Right cardiac atrium (tissue), 5 donors: ENCODE measurements at regions not wholly inside any gene's neighbourhood (a gene's known extent, or its start where the extent isn't known, plus 50 kb on each side); places are given as distances from the start of the nearest gene placed in this dataset.

Experiments
- ATAC-seq, 2 donors: fragments of 200-7000 bp; cut with Tn5 transposase; one replicate each; pipeline versions ENCODE4 v1.8.0 to v1.9.1; 2020; ENCODE audit warnings: moderate library complexity in 2 of 2, mild to moderate bottlenecking in 1 of 2
- DNase-seq, 3 donors: peaks; one replicate each; pipeline ENCODE4 v3.0.0-alpha.2; 2020
- H3K27ac ChIP-seq: one replicate; pipeline ENCODE4 v1.5.1; 2013; ENCODE audit warnings: mild to moderate bottlenecking, low read length, control low read depth, moderate library complexity
- H3K27me3 ChIP-seq: one replicate; pipeline ENCODE4 v1.6.1; 2013; ENCODE audit not compliant: control insufficient read depth, insufficient read depth
- H3K4me1 ChIP-seq: one replicate; pipeline ENCODE4 v1.6.1; 2013; ENCODE audit warnings: low read length; ENCODE audit not compliant: control insufficient read depth, insufficient read depth
- H3K4me3 ChIP-seq: one replicate; pipeline ENCODE4 v1.5.1; 2013; ENCODE audit warnings: low read length, control low read depth
- H3K9me3 ChIP-seq: one replicate; pipeline ENCODE4 v1.6.1; 2013; ENCODE audit warnings: low read length; ENCODE audit not compliant: control insufficient read depth
- WGBS: extraction: QIAGEN DNeasy Blood & Tissue Kit; methylation state at CpG from one replicate; pipeline ENCODE4 v1.1.7; 2013; 5-methylcytosine and 5-hydroxymethylcytosine counted together
- intact Hi-C, 4 donors: fragments of 100-400 bp; cut with DNase I; formaldehyde crosslinking; loops; one replicate each; pipeline versions ENCODE4 v1.11.0 to v1.14.0; 2022 to 2023
- donor health status: healthy with polysubstance abuse.
- donor health status: DM: no; HTN: yes; CAD: no.
- donor health status: DM: no; HTN: no; CAD: no.
- donor health status: DM: no; HTN: yes; CAD: no; lungs with severe emphysema.
- donor health status: DM: yes; HTN: yes; CAD: no.

DNA sequence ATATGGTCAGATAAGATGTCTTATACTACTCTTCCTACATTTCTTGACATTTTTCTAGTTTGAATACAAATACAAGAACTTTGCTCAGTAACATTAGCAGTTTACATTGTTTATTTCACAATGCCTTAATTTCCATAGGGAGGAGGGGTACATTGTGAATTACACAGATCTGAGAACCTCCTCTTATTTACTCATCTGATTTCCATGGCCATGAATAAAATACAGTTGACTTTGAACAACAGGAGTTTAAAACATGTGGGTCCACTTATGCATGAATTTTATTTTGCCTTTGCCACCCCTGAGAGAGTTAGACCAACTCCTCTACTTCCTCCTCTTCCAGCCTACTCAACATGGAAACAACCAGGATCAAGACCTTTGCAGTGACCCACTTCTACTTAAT, 67.7 kb downstream of the MGST1 start:
- DNase-seq, result no peak
- Histone ChIP-seq H3K27me3 (no peaks in the 10 kb centered on the region), H3K27ac (no peak overlapping the region), H3K4me3 (no peak overlapping the region), H3K4me1 (no peaks in the 10 kb centered on the region), H3K9me3 (no peaks in the 10 kb centered on the region)
- intact Hi-C loops, result no loop called here
- ATAC-seq, result no peak

DNA sequence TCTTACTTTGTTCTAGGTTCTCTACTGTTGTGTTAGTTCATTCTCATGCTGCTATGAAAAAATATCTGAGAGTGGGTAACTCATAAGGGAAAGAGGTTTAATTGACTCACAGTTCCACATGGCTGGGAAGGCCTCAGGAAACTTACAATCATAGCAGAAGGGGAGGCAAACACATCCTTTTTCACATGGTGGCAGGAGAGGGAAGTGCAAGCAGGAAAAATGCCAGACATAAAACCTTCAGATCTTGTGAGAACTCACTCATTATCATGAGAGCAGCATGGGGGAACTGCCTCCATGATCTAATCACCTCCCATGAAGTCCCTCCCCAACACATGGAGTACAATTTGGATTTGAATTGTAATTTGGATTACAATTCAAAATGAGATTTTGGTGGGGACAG, 69.6 kb downstream of the MGST1 start:
- Histone ChIP-seq H3K27ac (no peak overlapping the region), H3K9me3 (no peaks in the 10 kb centered on the region), H3K4me1 (no peaks in the 10 kb centered on the region), H3K27me3 (no peaks in the 10 kb centered on the region), H3K4me3 (no peak overlapping the region)
- intact Hi-C loops, result no loop called here
- ATAC-seq (no peak), DNase-seq (no peak)

DNA sequence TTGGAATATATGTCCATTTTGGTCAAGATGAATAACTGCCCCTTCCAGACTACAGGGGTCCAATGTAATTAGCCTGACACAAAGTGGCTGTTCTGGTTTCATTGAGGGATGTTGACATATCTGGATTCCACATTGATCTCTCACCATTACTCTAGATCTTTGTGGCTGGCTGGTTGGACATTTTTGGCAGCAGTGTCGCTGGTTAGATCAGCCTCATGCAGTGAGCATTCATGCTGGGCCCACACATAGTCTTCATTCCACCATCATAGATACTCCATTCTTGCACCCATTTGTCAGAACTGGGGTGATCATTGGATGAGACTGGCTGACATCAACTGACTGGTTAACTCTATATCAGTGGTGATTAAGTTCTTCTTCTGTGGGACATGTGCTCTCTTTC, 74.4 kb downstream of the MGST1 start:
- ATAC-seq, result no peak
- DNase-seq, result no peak

DNA sequence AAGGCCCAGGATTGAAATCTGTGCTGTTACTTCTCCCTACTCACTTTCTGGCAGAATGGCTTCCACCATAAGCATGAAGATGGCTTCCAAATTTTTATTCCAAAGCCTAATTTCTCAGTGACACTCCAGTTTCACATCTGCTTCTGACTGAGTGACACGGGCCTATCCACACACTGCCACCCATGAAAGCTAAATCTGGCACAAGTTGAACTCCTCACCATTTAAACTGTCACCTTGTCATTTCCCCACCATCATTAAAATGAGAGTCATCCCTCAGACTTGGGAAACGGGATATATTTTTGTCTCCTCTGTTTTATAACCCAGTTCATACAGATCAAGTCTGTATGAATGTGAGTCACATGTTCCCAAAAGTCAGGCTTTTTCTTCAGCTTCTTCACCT, 77.1 kb downstream of the MGST1 start:
- WGBS, result 65% methylated on average over 2 of the region's 2 CpGs
- no peak for DNase-seq
- Histone ChIP-seq H3K4me1 (no peaks in the 10 kb centered on the region), H3K27ac (no peak overlapping the region), H3K4me3 (no peak overlapping the region), H3K9me3 (no peaks in the 10 kb centered on the region), H3K27me3 (no peaks in the 10 kb centered on the region)
- no peak for ATAC-seq
- intact Hi-C loops, result no loop called here

More for the DNA sequence above, 74.4 kb downstream of the MGST1 start:
- H3K27me3 ChIP-seq, result no peaks in the 10 kb centered on the region
- intact Hi-C loops, result no loop called here
- H3K4me3 ChIP-seq, result no peak overlapping the region
- no peaks in the 10 kb centered on the region for H3K4me1 ChIP-seq
- no peaks in the 10 kb centered on the region for H3K9me3 ChIP-seq
- 75% methylated on average over 1 of the region's 1 CpG for WGBS
- H3K27ac ChIP-seq, result no peak overlapping the region

DNA sequence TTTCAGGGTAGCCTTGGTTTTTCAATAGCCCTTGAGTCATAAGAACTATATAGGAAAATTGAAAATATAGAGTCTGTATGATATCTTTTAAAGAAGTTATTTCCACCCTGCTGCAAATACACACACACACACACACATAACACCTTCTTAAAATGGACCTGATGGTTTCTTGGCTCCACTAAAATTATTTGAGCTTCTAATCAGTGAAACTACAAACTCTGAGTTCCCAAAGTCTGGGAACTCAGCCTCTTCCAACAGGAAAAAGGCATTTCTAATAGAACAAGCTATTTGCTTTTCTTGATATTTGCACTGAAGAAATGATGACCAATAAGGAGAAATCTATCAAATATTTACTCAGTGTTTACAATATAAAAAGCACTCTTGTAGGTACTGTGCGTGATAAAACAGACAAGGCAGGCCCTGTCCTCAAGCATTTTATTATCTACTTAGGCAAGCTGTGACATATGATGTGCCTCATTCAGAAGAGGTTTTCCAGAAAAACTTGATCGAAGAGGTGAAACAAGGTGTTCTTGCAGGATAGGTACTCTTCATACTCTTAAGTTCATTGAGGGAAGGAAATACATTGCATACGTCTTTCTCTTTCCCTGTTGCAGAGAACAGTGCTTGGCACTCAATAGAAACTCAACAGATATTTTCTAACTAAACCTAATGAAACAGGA, 88.6 kb downstream of the MGST1 start:
- Histone ChIP-seq H3K27me3 (no peaks in the 10 kb centered on the region), H3K4me1 (no peaks in the 10 kb centered on the region), H3K27ac (no peak overlapping the region), H3K4me3 (no peak overlapping the region), H3K9me3 (no peaks in the 10 kb centered on the region)
- intact Hi-C loops, result no loop called here
- no peak for ATAC-seq
- 74% methylated on average over 3 of the region's 3 CpGs for WGBS
- no peak for DNase-seq

DNA sequence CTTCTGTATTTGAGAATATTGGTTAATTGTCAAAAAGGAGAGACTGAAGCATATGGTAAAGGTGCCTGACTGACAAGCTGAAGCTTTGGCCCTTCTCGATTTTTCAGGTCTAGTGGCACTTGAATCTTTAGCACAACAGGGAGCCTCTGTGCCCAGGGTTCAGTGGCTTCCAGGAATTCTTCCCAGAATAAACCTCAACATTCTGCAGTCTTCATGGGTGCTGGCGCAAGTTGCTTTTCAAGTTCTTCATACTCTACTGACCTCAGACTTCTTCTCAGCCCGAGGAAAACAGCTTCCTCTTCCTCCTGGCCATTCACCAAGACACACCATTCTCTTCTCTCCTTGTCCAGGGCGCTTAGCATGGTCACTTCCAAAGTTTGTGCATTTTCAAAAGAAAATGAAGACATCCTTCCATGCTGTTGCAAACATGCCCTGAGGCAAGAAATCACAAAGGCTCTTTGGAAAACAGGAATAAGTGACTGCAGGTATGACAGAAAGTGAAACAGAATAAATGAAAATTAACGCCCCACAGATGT, 89.9 kb downstream of the MGST1 start:
- Histone ChIP-seq H3K4me3 (no peak overlapping the region), H3K9me3 (no peaks in the 10 kb centered on the region), H3K27ac (no peak overlapping the region), H3K27me3 (no peaks in the 10 kb centered on the region), H3K4me1 (no peaks in the 10 kb centered on the region)
- intact Hi-C loops, result no loop called here
- 56% methylated on average over 5 of the region's 5 CpGs for WGBS
- ATAC-seq, result no peak
- no peak for DNase-seq

DNA sequence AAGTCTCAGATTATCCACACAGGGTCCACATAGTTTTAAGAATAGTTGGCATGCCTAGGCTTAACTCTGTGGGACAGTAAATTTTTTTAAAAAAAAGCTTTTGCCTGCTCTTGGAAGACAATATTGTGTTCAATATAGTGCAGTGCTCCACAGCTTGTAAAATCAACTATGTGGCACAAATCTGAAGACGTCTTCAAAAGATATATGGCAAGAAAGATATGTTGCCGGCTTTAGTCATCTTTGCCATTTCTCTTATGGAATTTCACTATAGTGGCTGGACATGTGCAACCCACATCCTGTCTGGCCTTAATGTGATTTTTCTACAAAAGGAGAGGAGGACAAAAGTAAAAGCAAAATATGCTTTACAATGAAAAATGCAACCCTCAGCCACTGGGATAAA, 90.5 kb downstream of the MGST1 start:
- intact Hi-C loops, result no loop called here
- Histone ChIP-seq H3K9me3 (no peaks in the 10 kb centered on the region), H3K27me3 (no peaks in the 10 kb centered on the region), H3K27ac (no peak overlapping the region), H3K4me1 (no peaks in the 10 kb centered on the region), H3K4me3 (no peak overlapping the region)
- ATAC-seq (no peak), DNase-seq (no peak)
- 72% methylated on average over 2 of the region's 2 CpGs for WGBS

DNA sequence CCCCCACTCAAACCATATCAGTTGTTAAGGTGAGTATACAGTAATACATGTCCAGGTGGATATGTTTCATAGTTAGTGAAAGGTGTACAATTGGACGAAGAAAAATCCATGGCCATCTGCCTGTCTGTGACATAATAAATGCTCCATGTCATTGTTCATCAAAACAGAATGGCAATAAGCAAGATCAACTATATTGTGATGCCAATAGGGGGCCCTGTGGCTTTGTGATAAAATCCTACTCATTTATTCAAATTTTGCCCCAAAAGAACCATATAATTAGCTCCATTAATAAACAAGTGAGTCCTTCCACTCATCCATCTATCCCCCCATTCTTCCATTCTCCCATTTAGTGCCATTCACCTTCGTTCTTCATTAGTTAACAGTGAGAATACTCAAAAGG, 102.0 kb downstream of the MGST1 start:
- DNase-seq, result no peak
- no peaks in the 10 kb centered on the region for H3K4me1 ChIP-seq
- H3K27me3 ChIP-seq, result no peaks in the 10 kb centered on the region
- 79% methylated on average over 2 of the region's 2 CpGs for WGBS
- no peak overlapping the region for H3K27ac ChIP-seq
- ATAC-seq, result no peak
- intact Hi-C loops, result no loop called here
- H3K4me3 ChIP-seq, result no peak overlapping the region
- H3K9me3 ChIP-seq, result no peaks in the 10 kb centered on the region

DNA sequence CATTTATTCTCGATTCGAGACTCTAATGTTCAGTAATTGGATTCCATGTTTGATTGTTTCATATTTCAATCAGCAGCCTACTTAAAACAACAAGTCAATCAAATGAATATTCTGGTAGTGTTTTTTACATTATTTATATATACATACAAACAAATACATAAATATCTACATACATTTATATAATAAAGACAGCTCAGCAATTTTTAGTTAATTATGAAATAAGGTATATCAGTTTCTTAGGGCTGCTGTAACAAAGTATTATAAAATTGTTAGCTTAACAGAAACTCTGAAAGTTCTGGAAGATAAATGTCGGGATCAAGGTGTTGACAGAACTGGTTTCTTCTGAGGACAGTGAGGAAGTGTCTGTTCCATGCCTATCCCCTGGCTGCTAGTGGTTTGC, 105.9 kb downstream of the MGST1 start:
- no peak overlapping the region for H3K4me3 ChIP-seq
- ATAC-seq (no peak), DNase-seq (no peak)
- H3K27ac ChIP-seq, result no peak overlapping the region
- no peaks in the 10 kb centered on the region for H3K9me3 ChIP-seq
- no peaks in the 10 kb centered on the region for H3K4me1 ChIP-seq
- 46% methylated on average over 3 of the region's 3 CpGs for whole genome bisulfite sequencing
- H3K27me3 ChIP-seq, result no peaks in the 10 kb centered on the region
- intact Hi-C loops, result no loop called here

DNA sequence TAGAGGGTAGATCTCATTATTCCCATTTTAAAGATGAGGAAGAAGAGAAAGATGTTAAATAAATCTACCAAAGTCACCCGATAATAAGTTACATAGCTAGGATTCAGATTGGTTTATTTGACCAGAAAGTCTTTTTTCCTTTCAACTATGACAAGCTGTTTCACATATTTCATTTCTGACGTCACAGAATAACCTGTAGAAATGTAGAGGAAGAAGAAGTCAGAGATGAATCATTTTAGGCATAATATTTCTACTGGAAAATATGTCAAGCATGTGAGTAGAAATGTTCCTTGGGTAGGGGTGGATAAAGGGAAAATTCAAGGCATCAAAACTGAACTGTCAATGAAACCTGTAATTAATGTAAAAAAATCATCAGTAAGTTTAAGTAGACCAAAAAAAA, 107.0 kb downstream of the MGST1 start:
- Histone ChIP-seq H3K9me3 (no peaks in the 10 kb centered on the region), H3K27me3 (no peaks in the 10 kb centered on the region), H3K4me1 (no peaks in the 10 kb centered on the region), H3K4me3 (no peak overlapping the region), H3K27ac (no peak overlapping the region)
- ATAC-seq (no peak), DNase-seq (no peak)
- 63% methylated on average over 2 of the region's 2 CpGs for WGBS
- intact Hi-C loops, result no loop called here

DNA sequence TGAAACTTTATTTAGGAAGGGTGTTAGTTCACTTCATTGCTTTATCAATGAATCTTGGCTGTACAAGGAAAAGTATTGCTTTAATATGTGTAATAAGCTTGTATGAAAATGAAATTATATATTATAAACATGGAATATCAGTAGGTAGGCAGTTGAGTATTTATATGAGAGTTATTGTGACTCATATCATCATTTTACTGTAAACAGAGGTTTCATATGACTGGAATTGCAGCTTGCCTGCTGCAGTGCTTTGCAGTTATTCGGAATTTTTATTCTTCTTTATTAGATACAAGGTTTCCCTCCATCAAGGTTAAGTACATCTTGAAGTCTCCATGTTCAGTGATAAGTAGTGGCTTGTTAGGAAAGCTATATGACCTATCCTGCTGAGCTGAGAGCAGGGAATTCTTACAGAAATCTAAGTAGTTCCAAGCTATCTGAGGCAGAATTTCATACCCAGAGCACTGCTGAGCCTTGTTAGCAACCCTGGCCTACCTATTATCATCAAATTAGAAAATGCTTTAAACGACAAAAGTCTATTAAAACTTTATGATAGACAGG, 111.2 kb downstream of the MGST1 start:
- no peaks in the 10 kb centered on the region for H3K27me3 ChIP-seq
- WGBS, result 71% methylated on average over 2 of the region's 2 CpGs
- H3K4me3 ChIP-seq, result no peak overlapping the region
- no peak for ATAC-seq
- H3K4me1 ChIP-seq, result no peaks in the 10 kb centered on the region
- no peaks in the 10 kb centered on the region for H3K9me3 ChIP-seq
- no peak overlapping the region for H3K27ac ChIP-seq
- intact Hi-C loops, result no loop called here
- DNase-seq, result no peak

DNA sequence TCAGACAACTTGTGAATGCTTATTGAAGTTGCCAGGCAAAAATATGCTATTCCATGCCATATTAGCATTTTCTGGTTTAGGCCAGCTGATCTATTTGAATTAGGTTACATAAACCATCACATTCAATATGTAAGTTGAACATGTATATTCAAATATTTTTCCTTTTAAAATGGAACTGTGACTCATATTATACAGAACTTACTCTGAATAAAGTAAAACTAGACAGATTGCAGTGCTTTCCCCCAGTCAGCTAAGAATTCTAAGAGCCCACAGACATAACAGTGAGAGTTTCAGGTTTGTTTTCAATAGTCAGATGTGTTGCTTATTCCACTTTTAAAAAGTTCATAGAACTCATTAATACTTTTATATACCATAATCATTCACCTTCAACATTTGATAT, 119.8 kb downstream of the MGST1 start:
- intact Hi-C loops, result no loop called here
- H3K4me3 ChIP-seq, result no peak overlapping the region
- ATAC-seq (no peak), DNase-seq (no peak)
- no peaks in the 10 kb centered on the region for H3K9me3 ChIP-seq
- H3K4me1 ChIP-seq, result no peaks in the 10 kb centered on the region
- H3K27ac ChIP-seq, result no peak overlapping the region
- no peaks in the 10 kb centered on the region for H3K27me3 ChIP-seq
